ENCODE measurements at regions not wholly inside any gene's neighbourhood (a gene's known extent, or its start where the extent isn't known, plus 50 kb on each side); places are given as distances from the start of the nearest gene placed in this dataset.
A peak's percentile ranks its signal among the peaks of the same experiment; 100 is the strongest.

DNA sequence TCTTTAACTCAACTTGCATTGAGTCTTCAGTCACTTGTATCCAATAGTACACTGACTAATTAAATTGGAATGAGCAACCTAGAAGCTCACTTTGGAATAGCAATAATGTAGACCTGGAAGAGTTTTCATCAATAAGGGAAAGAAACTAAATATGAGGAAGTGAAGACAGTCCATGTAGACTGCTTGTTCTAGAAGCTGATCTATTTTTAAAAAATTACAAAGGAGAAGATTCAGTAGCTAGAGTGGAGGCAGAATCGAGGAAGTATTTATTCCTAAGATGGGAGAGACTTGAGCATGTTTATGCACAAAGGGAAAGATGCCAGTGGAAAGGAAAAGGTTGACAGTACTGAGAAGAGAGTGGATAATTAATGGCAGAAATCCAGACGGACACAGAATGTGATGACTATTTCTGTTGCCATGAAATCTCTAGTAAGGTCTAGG is 156.3 kb upstream of the PDE3A start:
- H3K27me3 ChIP-seq (ENCODE audit: control insufficient read depth in 4 of 4, insufficient read depth in 4 of 4, low read length in 3 of 4) = no peaks in the 10 kb centered on the region
- no peak for DNase-seq (ENCODE audit: low spot score)
- no peak for TF ChIP-seq SP1 (IDR thresholded peaks at IDR 0.05)
- TF ChIP-seq TAF1 (conservative IDR thresholded peaks at IDR 0.05) = no peak
- TF ChIP-seq, protein P1, sequence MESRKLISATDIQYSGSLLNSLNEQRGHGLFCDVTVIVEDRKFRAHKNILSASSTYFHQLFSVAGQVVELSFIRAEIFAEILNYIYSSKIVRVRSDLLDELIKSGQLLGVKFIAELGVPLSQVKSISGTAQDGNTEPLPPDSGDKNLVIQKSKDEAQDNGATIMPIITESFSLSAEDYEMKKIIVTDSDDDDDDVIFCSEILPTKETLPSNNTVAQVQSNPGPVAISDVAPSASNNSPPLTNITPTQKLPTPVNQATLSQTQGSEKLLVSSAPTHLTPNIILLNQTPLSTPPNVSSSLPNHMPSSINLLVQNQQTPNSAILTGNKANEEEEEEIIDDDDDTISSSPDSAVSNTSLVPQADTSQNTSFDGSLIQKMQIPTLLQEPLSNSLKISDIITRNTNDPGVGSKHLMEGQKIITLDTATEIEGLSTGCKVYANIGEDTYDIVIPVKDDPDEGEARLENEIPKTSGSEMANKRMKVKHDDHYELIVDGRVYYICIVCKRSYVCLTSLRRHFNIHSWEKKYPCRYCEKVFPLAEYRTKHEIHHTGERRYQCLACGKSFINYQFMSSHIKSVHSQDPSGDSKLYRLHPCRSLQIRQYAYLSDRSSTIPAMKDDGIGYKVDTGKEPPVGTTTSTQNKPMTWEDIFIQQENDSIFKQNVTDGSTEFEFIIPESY (IDR thresholded peaks at IDR 0.05) = no peak
- no peak for TF ChIP-seq GABPA (IDR thresholded peaks at IDR 0.05 in 1 of 2, conservative IDR thresholded peaks at IDR 0.05 in 1 of 2)
- no peak for TF ChIP-seq RXRA (IDR thresholded peaks at IDR 0.05)
- no peak for TF ChIP-seq FOXA1 (IDR thresholded peaks at IDR 0.05)
- TF ChIP-seq NR2F2 (IDR thresholded peaks at IDR 0.05) = no peak
- no peak for TF ChIP-seq RAD21 (IDR thresholded peaks at IDR 0.05)
- TF ChIP-seq, protein P2, sequence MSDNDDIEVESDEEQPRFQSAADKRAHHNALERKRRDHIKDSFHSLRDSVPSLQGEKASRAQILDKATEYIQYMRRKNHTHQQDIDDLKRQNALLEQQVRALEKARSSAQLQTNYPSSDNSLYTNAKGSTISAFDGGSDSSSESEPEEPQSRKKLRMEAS (IDR thresholded peaks at IDR 0.05) = no peak
- TF ChIP-seq, protein P3, sequence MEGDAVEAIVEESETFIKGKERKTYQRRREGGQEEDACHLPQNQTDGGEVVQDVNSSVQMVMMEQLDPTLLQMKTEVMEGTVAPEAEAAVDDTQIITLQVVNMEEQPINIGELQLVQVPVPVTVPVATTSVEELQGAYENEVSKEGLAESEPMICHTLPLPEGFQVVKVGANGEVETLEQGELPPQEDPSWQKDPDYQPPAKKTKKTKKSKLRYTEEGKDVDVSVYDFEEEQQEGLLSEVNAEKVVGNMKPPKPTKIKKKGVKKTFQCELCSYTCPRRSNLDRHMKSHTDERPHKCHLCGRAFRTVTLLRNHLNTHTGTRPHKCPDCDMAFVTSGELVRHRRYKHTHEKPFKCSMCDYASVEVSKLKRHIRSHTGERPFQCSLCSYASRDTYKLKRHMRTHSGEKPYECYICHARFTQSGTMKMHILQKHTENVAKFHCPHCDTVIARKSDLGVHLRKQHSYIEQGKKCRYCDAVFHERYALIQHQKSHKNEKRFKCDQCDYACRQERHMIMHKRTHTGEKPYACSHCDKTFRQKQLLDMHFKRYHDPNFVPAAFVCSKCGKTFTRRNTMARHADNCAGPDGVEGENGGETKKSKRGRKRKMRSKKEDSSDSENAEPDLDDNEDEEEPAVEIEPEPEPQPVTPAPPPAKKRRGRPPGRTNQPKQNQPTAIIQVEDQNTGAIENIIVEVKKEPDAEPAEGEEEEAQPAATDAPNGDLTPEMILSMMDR (IDR thresholded peaks at IDR 0.05; ENCODE audit: low read depth, low read length, missing input control) = no peak
- H3K36me3 ChIP-seq (ENCODE audit: control insufficient read depth in 4 of 4, insufficient read depth in 3 of 4, low read depth in 1 of 4, low read length in 3 of 4) = no peaks in the 10 kb centered on the region
- no peak overlapping the region for H3K4me3 ChIP-seq (ENCODE audit: low read depth in 1 of 3, low read length in 3 of 3)
- whole genome bisulfite sequencing = 32% methylated on average over 2 of the region's 2 CpGs
- H3K9ac ChIP-seq (ENCODE audit: low read depth in 1 of 2, low read length in 2 of 2) = no peak overlapping the region
- no peaks in the 10 kb centered on the region for H3K4me1 ChIP-seq (ENCODE audit: control insufficient read depth in 4 of 4, insufficient read depth in 4 of 4, low read length in 3 of 4)
- no peaks in the 10 kb centered on the region for H3K9me3 ChIP-seq (ENCODE audit: control insufficient read depth in 4 of 4, low read length in 3 of 4)
- H3K27ac ChIP-seq (ENCODE audit: low read depth in 1 of 2, low read length in 2 of 2) = peak overlapping the region in 1 of 2 donors; percentile 32

DNA sequence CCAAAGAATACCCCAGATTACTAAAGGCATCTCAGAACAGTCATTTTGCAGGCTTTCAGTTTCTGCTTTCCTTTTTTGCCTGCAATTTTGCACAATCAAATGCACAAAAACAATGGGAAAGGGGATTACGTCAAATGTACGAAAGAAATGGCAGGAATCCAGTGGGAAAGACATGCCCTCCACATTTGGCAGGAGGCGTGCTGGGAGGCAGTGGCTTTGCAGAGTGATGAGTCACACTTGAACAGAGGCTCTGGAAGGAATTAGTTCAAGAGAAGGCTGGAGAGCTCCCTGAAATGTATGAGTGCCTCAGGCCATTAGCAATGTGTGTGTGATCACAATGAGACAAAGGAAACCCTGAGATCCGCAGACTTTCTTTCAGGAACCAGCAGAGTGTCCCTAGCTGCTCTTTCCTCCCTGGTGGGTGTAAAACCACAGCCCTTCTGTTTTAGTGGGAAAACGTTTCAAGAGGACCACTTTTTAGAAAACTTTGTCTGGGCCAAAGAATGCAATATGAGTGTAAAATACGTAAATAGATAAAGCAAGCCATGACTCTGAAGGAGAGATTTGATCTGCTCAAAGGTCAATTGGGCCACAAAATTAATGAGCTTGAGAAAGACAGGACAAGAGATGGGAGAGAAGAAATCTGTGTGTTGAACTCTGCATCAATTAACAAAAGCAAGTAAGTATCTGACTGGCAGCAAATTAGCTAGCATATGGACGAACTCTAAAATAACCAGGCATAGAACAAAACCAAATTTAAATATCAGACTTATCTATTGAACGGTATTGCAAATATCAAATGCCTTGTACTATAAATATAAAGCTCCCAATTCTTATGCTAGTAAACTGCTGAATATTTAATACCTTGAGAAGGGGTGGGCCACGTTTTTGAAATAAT is 155.4 kb upstream of the PDE3A start:
- peak overlapping the region in 1 of 2 donors; percentile 46 for H3K27ac ChIP-seq (ENCODE audit: low read depth in 1 of 2, low read length in 2 of 2)
- H3K9me3 ChIP-seq (ENCODE audit: control insufficient read depth in 4 of 4, low read length in 3 of 4) = no peaks in the 10 kb centered on the region
- no peaks in the 10 kb centered on the region for H3K36me3 ChIP-seq (ENCODE audit: control insufficient read depth in 4 of 4, insufficient read depth in 3 of 4, low read depth in 1 of 4, low read length in 3 of 4)
- no peaks in the 10 kb centered on the region for H3K27me3 ChIP-seq (ENCODE audit: control insufficient read depth in 4 of 4, insufficient read depth in 4 of 4, low read length in 3 of 4)
- H3K4me3 ChIP-seq (ENCODE audit: low read depth in 1 of 3, low read length in 3 of 3) = no peak overlapping the region
- 56% methylated on average over 9 of the region's 9 CpGs for WGBS
- H3K4me1 ChIP-seq (ENCODE audit: control insufficient read depth in 4 of 4, insufficient read depth in 4 of 4, low read length in 3 of 4) = no peaks in the 10 kb centered on the region
- no peak for DNase-seq (ENCODE audit: low spot score)
- H3K9ac ChIP-seq (ENCODE audit: low read depth in 1 of 2, low read length in 2 of 2) = no peak overlapping the region
- peak in 1 of 2 donors; percentile 28 for TF ChIP-seq RXRA (IDR thresholded peaks at IDR 0.05)
- TF ChIP-seq, protein P4, sequence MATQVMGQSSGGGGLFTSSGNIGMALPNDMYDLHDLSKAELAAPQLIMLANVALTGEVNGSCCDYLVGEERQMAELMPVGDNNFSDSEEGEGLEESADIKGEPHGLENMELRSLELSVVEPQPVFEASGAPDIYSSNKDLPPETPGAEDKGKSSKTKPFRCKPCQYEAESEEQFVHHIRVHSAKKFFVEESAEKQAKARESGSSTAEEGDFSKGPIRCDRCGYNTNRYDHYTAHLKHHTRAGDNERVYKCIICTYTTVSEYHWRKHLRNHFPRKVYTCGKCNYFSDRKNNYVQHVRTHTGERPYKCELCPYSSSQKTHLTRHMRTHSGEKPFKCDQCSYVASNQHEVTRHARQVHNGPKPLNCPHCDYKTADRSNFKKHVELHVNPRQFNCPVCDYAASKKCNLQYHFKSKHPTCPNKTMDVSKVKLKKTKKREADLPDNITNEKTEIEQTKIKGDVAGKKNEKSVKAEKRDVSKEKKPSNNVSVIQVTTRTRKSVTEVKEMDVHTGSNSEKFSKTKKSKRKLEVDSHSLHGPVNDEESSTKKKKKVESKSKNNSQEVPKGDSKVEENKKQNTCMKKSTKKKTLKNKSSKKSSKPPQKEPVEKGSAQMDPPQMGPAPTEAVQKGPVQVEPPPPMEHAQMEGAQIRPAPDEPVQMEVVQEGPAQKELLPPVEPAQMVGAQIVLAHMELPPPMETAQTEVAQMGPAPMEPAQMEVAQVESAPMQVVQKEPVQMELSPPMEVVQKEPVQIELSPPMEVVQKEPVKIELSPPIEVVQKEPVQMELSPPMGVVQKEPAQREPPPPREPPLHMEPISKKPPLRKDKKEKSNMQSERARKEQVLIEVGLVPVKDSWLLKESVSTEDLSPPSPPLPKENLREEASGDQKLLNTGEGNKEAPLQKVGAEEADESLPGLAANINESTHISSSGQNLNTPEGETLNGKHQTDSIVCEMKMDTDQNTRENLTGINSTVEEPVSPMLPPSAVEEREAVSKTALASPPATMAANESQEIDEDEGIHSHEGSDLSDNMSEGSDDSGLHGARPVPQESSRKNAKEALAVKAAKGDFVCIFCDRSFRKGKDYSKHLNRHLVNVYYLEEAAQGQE (IDR thresholded peaks at IDR 0.05) = peak; percentile 77
- peak; percentile 10 for TF ChIP-seq SP1 (IDR thresholded peaks at IDR 0.05)
- no peak for TF ChIP-seq NR2F2 (IDR thresholded peaks at IDR 0.05)
- no peak for TF ChIP-seq HNF4G (IDR thresholded peaks at IDR 0.05)
- TF ChIP-seq FOXA1 (IDR thresholded peaks at IDR 0.05) = no peak
- peak; percentile 11 for TF ChIP-seq YY1 (IDR thresholded peaks at IDR 0.05)
- TF ChIP-seq, protein P1 (IDR thresholded peaks at IDR 0.05) = no peak
- TF ChIP-seq GABPA (IDR thresholded peaks at IDR 0.05 in 1 of 2, conservative IDR thresholded peaks at IDR 0.05 in 1 of 2) = no peak
- peak; percentile 2 to 42 for TF ChIP-seq RAD21 (IDR thresholded peaks at IDR 0.05)
- peak in 1 of 2 donors; percentile 14 for TF ChIP-seq HNF4A (conservative IDR thresholded peaks at IDR 0.05)
- no peak for TF ChIP-seq FOXA2 (IDR thresholded peaks at IDR 0.05)
- TF ChIP-seq JUND (IDR thresholded peaks at IDR 0.05) = peak; percentile 96
- TF ChIP-seq, protein P3 (IDR thresholded peaks at IDR 0.05; ENCODE audit: low read depth, low read length, missing input control) = no peak
- TF ChIP-seq, protein P5, sequence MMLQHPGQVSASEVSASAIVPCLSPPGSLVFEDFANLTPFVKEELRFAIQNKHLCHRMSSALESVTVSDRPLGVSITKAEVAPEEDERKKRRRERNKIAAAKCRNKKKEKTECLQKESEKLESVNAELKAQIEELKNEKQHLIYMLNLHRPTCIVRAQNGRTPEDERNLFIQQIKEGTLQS (IDR thresholded peaks at IDR 0.05) = peak; percentile 40
- TF ChIP-seq, protein P2 (IDR thresholded peaks at IDR 0.05) = no peak
